ELR (cell line): ENCODE measurements at regions not wholly inside any gene's neighbourhood (a gene's known extent, or its start where the extent isn't known, plus 50 kb on each side); places are given as distances from the start of the nearest gene placed in this dataset.

Source experiments
- DNase-seq: peaks from one replicate; pipeline ENCODE4 v3.0.0-alpha.2; 2015; ENCODE audit warnings: low read depth

- DNase-seq: no peak
Measured at GRCh38 chr2:128750328-128751165, 431.9 kb upstream of the HS6ST1 start.

GRCh38 chr2:128751746-128752145 is 433.1 kb upstream of the HS6ST1 start:
- DNase-seq: no peak

- no peak for DNase-seq
Measured at GRCh38 chr2:128752691-128753263, 434.1 kb upstream of the HS6ST1 start.

- no peak for DNase-seq
Measured at GRCh38 chr2:128753321-128753720, 434.7 kb upstream of the HS6ST1 start.

GRCh38 chr2:128753800-128754199 is 435.1 kb upstream of the HS6ST1 start:
- no peak for DNase-seq

GRCh38 chr2:128754246-128754724 is 435.6 kb upstream of the HS6ST1 start:
- DNase-seq: no peak

GRCh38 chr2:128755695-128756364 is 437.2 kb upstream of the HS6ST1 start:
- DNase-seq: no peak

GRCh38 chr2:128756365-128756717 is 437.7 kb upstream of the HS6ST1 start:
- DNase-seq: no peak

- no peak for DNase-seq
Measured at GRCh38 chr2:128765811-128766210, 447.1 kb upstream of the HS6ST1 start.

GRCh38 chr2:128768041-128768440 is 449.4 kb upstream of the HS6ST1 start:
- DNase-seq: no peak

GRCh38 chr2:128769457-128770142 is 450.9 kb upstream of the HS6ST1 start:
- DNase-seq: no peak

- DNase-seq: no peak
Measured at GRCh38 chr2:128770143-128771085, 451.7 kb upstream of the HS6ST1 start.

- DNase-seq: no peak
Measured at GRCh38 chr2:128771401-128771800, 452.7 kb upstream of the HS6ST1 start.

GRCh38 chr2:128772671-128773070 is 454.0 kb upstream of the HS6ST1 start:
- no peak for DNase-seq

GRCh38 chr2:128773641-128774319 is 455.1 kb upstream of the HS6ST1 start:
- no peak for DNase-seq

- no peak for DNase-seq
Measured at GRCh38 chr2:128774320-128775216, 455.9 kb upstream of the HS6ST1 start.

- no peak for DNase-seq
Measured at GRCh38 chr2:128775217-128775913, 456.7 kb upstream of the HS6ST1 start.

GRCh38 chr2:128775914-128776285 is 457.2 kb upstream of the HS6ST1 start:
- no peak for DNase-seq
